ENCODE measurements at regions not wholly inside any gene's neighbourhood (a gene's known extent, or its start where the extent isn't known, plus 50 kb on each side); places are given as distances from the start of the nearest gene placed in this dataset.
"Not testable (repeated sequence)": the region's sequence is repeated elsewhere in the genome, so short reads cannot be mapped to it uniquely, and the experiment has no call there.

DNA sequence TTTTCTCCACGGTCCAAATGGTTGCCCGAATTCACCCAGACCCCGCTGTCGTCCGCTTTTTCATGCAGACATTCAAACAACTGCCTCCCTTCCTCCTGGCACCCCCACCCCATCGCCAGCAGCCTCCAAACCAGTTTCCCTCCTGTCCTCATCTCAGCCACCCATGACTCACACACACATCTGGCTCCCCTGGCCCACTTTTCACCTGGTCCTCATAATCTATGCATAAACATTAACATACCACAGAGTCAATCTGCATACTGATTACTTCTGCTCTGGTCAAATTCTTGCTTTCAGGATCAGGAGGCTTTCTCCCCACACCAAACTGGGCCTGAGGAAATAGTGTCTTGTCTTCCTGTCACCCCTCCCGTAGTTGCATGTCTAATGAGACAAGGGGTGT, 142.0 kb downstream of the OR4F15 start:
- TF ChIP-seq CTCF (conservative IDR thresholded peaks at IDR 0.05; ENCODE audit: low read depth, low read length); EZH2 (IDR thresholded peaks at IDR 0.05; ENCODE audit: borderline replicate concordance, low read depth, low read length, poor library complexity, severe bottlenecking): not testable (repeated sequence)

Measured in A673 (cell line).